HepG2 (cell line): ENCODE measurements at regions not wholly inside any gene's neighbourhood (a gene's known extent, or its start where the extent isn't known, plus 50 kb on each side); places are given as distances from the start of the nearest gene placed in this dataset.

ENCODE experiments used
- ATAC-seq: fragments of 200-7000 bp; cut with Tn5 transposase; 3 replicates; pipeline ENCODE4 v1.9.1; 2020; ENCODE audit warnings: mild to moderate bottlenecking, moderate library complexity
- BruUV-seq: library from RNA; stranded (reverse); fragments of 400-500 nt; replicated peaks from 2 replicates; lab custom pipeline; 2021; lab: Mats Ljungman, UMichigan
- CTCF ChIA-PET: fragments of 300-600 bp; formaldehyde crosslinking; extraction: SDS; loops from one replicate; lab custom pipeline; 2021; ENCODE audit warnings: low total read pairs, inconsistent platforms, low intra/inter-chr PET ratio; lab: Yijun Ruan, JAX
- POLR2A ChIA-PET: fragments of 350-600 bp; sonication (Branson Sonifier 250); formaldehyde crosslinking; loops from one replicate; lab custom pipeline; 2020; ENCODE audit warnings: antibody characterized with exemption, inconsistent platforms; lab: Yijun Ruan, JAX
- DNase-seq: peaks from one replicate; pipeline ENCODE4 v3.0.0-alpha.2; 2015; ENCODE audit warnings: low spot score
- FAIRE-seq: peaks from 3 replicates; lab custom pipeline; 2011; peaks lifted over from hg19 to GRCh38; lab: Jason Lieb, UNC
- H2AFZ ChIP-seq: one replicate; pipeline ENCODE4 v1.6.1; 2011; ENCODE audit warnings: low read length, inconsistent platforms
- H3K27ac ChIP-seq: fragments of 300-600 bp; 3 replicates; pipeline ENCODE4 v1.8.0; 2011; ENCODE audit warnings: mixed run types, mild to moderate bottlenecking, mixed read lengths, low read length, inconsistent platforms; ENCODE audit not compliant: insufficient read depth; ENCODE audit errors: extremely low read length
- H3K27me3 ChIP-seq, 2 experiments: fragments of 200-600 bp in 1 of 2; 2 replicates in 1 of 2; 3 replicates in 1 of 2; pipeline versions ENCODE4 v1.6.0 to v1.8.0; 2011; ENCODE audit warnings: low read length in 2 of 2, mild to moderate bottlenecking in 2 of 2, moderate library complexity in 2 of 2, inconsistent platforms in 1 of 2; ENCODE audit not compliant: insufficient read depth in 2 of 2, control insufficient read depth in 1 of 2
- H3K36me3 ChIP-seq, 2 experiments: fragments of 200-600 bp in 1 of 2; replicated peaks in 1 of 2; 2 replicates in 1 of 2; 3 replicates in 1 of 2; pipeline versions ENCODE4 v1.5.1 to v1.8.0; 2011; ENCODE audit warnings: low read length in 2 of 2, inconsistent platforms in 1 of 2; ENCODE audit not compliant: insufficient read depth in 2 of 2, control insufficient read depth in 1 of 2
- H3K4me1 ChIP-seq: 2 replicates; pipeline ENCODE4 v1.5.1; 2012; ENCODE audit warnings: low read length, inconsistent platforms; ENCODE audit not compliant: insufficient read depth
- H3K4me2 ChIP-seq: 2 replicates; pipeline ENCODE4 v1.6.0; 2011; ENCODE audit warnings: low read depth, low read length, inconsistent platforms
- H3K4me3 ChIP-seq, 3 experiments: fragments of 200-600 bp in 1 of 3; sonication (generic), shearing (Covaris generic) in 1 of 3; replicated peaks in 1 of 3; 2 replicates each; pipeline ENCODE4 v1.5.1; 2011 to 2016; ENCODE audit warnings: low read length in 3 of 3, inconsistent platforms in 2 of 3, low read depth in 2 of 3, mild to moderate bottlenecking in 2 of 3, control low read depth in 1 of 3, mixed read lengths in 1 of 3; ENCODE audit not compliant: insufficient read depth in 1 of 3
- H3K79me2 ChIP-seq: one replicate; pipeline ENCODE4 v1.6.1; 2011; ENCODE audit warnings: low read length, inconsistent platforms; ENCODE audit not compliant: insufficient read depth
- H3K9ac ChIP-seq: 2 replicates; pipeline ENCODE4 v1.6.0; 2011; ENCODE audit warnings: mild to moderate bottlenecking, low read depth, low read length, inconsistent platforms; ENCODE audit not compliant: insufficient read depth
- H3K9me3 ChIP-seq: 2 replicates; pipeline ENCODE4 v1.5.1; 2012; ENCODE audit warnings: mild to moderate bottlenecking, low read length
- H4K20me1 ChIP-seq: 2 replicates; pipeline ENCODE4 v1.6.0; 2011; ENCODE audit warnings: inconsistent platforms, mild to moderate bottlenecking, low read length, moderate library complexity; ENCODE audit not compliant: insufficient read depth
- MEIS1 ChIP-seq: sonication (generic); formaldehyde crosslinking; IDR thresholded peaks from 2 replicates; pipeline ENCODE4 v1.9.0; 2021; ENCODE audit warnings: mild to moderate bottlenecking, missing genetic modification reagents, moderate library complexity, borderline replicate concordance
- NFIC ChIP-seq: IDR thresholded peaks from 2 replicates; pipeline ENCODE4 v1.6.1; 2012; ENCODE audit warnings: mild to moderate bottlenecking, low read length, inconsistent platforms
- SP2 ChIP-seq: sonication (generic); formaldehyde crosslinking; IDR thresholded peaks from 2 replicates; pipeline ENCODE4 v1.5.1; 2020; ENCODE audit warnings: mild to moderate bottlenecking, missing genetic modification reagents
- TSC22D2 ChIP-seq: sonication (generic); formaldehyde crosslinking; IDR thresholded peaks from 2 replicates; pipeline ENCODE4 v1.5.1; 2020; ENCODE audit warnings: missing genetic modification reagents, mild to moderate bottlenecking, borderline replicate concordance
- ZNF331 ChIP-seq: sonication (generic); formaldehyde crosslinking; IDR thresholded peaks from 2 replicates; pipeline ENCODE4 v1.4.0; 2020; ENCODE audit warnings: missing genetic modification reagents
- ZNF879 ChIP-seq: sonication (generic); formaldehyde crosslinking; IDR thresholded peaks from 2 replicates; pipeline ENCODE4 v1.8.1; 2023; ENCODE audit warnings: missing genetic modification reagents
- ZSCAN31 ChIP-seq: sonication (generic); formaldehyde crosslinking; IDR thresholded peaks from 2 replicates; pipeline ENCODE4 v1.5.0; 2020; ENCODE audit warnings: low read depth, mild to moderate bottlenecking, missing genetic modification reagents
- WGBS: methylation state at CpG from one replicate; pipeline ENCODE4 v1.1.6; 2017; ENCODE audit warnings: low lambda C conversion rate; 5-methylcytosine and 5-hydroxymethylcytosine counted together
- in situ Hi-C: cut with HindIII; loops from 2 replicates; pipeline ENCODE4 v1.10.0; 2017; ENCODE audit warnings: low pct_unique_long_range_greater_than_20kb; ENCODE audit not compliant: extremely low pct_ligation_motif_present
- intact Hi-C: fragments of 100-400 bp; cut with micrococcal nuclease; formaldehyde crosslinking; loops from one replicate; pipeline ENCODE4 v1.10.0; 2022; ENCODE audit not compliant: unreplicated experiment
- TF ChIP-seq, protein P1 (sequence below): IDR thresholded peaks from 2 replicates; pipeline ENCODE4 v1.6.1; 2016
- TF ChIP-seq, protein P2 (sequence below): sonication (generic); formaldehyde crosslinking; conservative IDR thresholded peaks from 2 replicates; pipeline ENCODE4 v1.5.0; 2020; ENCODE audit warnings: missing genetic modification reagents
- TF ChIP-seq, protein P3 (sequence below): sonication (generic); formaldehyde crosslinking; IDR thresholded peaks from 2 replicates; pipeline ENCODE4 v1.9.0; 2021; ENCODE audit warnings: missing genetic modification reagents, borderline replicate concordance
- TF ChIP-seq, protein P4 (sequence below): sonication (generic); formaldehyde crosslinking; IDR thresholded peaks from 2 replicates; pipeline ENCODE4 v1.9.0; 2021; ENCODE audit warnings: missing genetic modification reagents, borderline replicate concordance

- intact Hi-C loops, result no loop called here
- ChIA-PET POLR2A (no interaction called here), CTCF (no interaction called here)
- Histone ChIP-seq H3K36me3 (no peaks in the 10 kb centered on the region), H3K4me1 (no peaks in the 10 kb centered on the region), H3K9me3 (peaks cover 79% of the 10 kb centered on the region), H3K9ac (no peak overlapping the region), H3K27ac (no peak overlapping the region), H4K20me1 (no peaks in the 10 kb centered on the region), H3K79me2 (no peaks in the 10 kb centered on the region), H3K4me3 (no peak overlapping the region), H3K4me2 (no peak overlapping the region), H2AFZ (no peak overlapping the region), H3K27me3 (no peaks in the 10 kb centered on the region)
- DNase-seq (no peak), FAIRE-seq (no peak), ATAC-seq (no peak)
- 2% methylated on average over 5 of the region's 5 CpGs for WGBS
- in situ Hi-C loops, result no loop called here
- BruUV-seq, result no TSS peak
- TF ChIP-seq, protein P1, sequence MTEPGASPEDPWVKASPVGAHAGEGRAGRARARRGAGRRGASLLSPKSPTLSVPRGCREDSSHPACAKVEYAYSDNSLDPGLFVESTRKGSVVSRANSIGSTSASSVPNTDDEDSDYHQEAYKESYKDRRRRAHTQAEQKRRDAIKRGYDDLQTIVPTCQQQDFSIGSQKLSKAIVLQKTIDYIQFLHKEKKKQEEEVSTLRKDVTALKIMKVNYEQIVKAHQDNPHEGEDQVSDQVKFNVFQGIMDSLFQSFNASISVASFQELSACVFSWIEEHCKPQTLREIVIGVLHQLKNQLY, result no peak
- TF ChIP-seq TSC22D2 (CRISPR knock-in tag) (no peak), SP2 (no peak), ZNF331 (CRISPR knock-in tag) (no peak), ZSCAN31 (CRISPR knock-in tag) (no peak), MEIS1 (CRISPR knock-in tag) (no peak), ZNF879 (CRISPR knock-in tag) (no peak), NFIC (no peak)
- TF ChIP-seq, protein P2, sequence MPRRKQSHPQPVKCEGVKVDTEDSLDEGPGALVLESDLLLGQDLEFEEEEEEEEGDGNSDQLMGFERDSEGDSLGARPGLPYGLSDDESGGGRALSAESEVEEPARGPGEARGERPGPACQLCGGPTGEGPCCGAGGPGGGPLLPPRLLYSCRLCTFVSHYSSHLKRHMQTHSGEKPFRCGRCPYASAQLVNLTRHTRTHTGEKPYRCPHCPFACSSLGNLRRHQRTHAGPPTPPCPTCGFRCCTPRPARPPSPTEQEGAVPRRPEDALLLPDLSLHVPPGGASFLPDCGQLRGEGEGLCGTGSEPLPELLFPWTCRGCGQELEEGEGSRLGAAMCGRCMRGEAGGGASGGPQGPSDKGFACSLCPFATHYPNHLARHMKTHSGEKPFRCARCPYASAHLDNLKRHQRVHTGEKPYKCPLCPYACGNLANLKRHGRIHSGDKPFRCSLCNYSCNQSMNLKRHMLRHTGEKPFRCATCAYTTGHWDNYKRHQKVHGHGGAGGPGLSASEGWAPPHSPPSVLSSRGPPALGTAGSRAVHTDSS, result no peak
- TF ChIP-seq, protein P3, sequence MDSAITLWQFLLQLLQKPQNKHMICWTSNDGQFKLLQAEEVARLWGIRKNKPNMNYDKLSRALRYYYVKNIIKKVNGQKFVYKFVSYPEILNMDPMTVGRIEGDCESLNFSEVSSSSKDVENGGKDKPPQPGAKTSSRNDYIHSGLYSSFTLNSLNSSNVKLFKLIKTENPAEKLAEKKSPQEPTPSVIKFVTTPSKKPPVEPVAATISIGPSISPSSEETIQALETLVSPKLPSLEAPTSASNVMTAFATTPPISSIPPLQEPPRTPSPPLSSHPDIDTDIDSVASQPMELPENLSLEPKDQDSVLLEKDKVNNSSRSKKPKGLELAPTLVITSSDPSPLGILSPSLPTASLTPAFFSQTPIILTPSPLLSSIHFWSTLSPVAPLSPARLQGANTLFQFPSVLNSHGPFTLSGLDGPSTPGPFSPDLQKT (CRISPR knock-in tag), result no peak
- TF ChIP-seq, protein P4, sequence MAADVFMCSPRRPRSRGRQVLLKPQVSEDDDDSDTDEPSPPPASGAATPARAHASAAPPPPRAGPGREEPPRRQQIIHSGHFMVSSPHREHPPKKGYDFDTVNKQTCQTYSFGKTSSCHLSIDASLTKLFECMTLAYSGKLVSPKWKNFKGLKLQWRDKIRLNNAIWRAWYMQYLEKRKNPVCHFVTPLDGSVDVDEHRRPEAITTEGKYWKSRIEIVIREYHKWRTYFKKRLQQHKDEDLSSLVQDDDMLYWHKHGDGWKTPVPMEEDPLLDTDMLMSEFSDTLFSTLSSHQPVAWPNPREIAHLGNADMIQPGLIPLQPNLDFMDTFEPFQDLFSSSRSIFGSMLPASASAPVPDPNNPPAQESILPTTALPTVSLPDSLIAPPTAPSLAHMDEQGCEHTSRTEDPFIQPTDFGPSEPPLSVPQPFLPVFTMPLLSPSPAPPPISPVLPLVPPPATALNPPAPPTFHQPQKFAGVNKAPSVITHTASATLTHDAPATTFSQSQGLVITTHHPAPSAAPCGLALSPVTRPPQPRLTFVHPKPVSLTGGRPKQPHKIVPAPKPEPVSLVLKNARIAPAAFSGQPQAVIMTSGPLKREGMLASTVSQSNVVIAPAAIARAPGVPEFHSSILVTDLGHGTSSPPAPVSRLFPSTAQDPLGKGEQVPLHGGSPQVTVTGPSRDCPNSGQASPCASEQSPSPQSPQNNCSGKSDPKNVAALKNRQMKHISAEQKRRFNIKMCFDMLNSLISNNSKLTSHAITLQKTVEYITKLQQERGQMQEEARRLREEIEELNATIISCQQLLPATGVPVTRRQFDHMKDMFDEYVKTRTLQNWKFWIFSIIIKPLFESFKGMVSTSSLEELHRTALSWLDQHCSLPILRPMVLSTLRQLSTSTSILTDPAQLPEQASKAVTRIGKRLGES (CRISPR knock-in tag), result no peak
Observed at GRCh38 chr2:116061023-116061422, 1618.6 kb downstream of the DPP10 start.
